ENCODE measurements at regions not wholly inside any gene's neighbourhood (a gene's known extent, or its start where the extent isn't known, plus 50 kb on each side); places are given as distances from the start of the nearest gene placed in this dataset.

GRCh38 chr15:70156671-70157271 is 59.1 kb upstream of the TLE3 start:
- H3K4me3 ChIP-seq (ENCODE audit: low read depth in 1 of 2, low read length in 2 of 2): no peak overlapping the region
- H3K9me3 ChIP-seq (ENCODE audit: control insufficient read depth in 1 of 2, low read length in 2 of 2): no peaks in the 10 kb centered on the region
- peaks cover 14 to 55% of the 10 kb centered on the region in 2 donors for H3K4me1 ChIP-seq (ENCODE audit: control insufficient read depth in 1 of 2, insufficient read depth in 2 of 2, low read length in 2 of 2)
- no peaks in the 10 kb centered on the region for H3K27me3 ChIP-seq (ENCODE audit: low read depth, low read length)
- H3K36me3 ChIP-seq (ENCODE audit: control insufficient read depth in 1 of 2, insufficient read depth in 2 of 2, low read length in 2 of 2): no peaks in the 10 kb centered on the region
- no peak overlapping the region for H3K27ac ChIP-seq (ENCODE audit: low read length)

GRCh38 chr15:70154718-70155347 is 57.1 kb upstream of the TLE3 start:
- Histone ChIP-seq H3K9me3 (ENCODE audit: control insufficient read depth in 1 of 2, low read length in 2 of 2) (no peaks in the 10 kb centered on the region), H3K27me3 (ENCODE audit: low read depth, low read length) (no peaks in the 10 kb centered on the region), H3K4me1 (ENCODE audit: control insufficient read depth in 1 of 2, insufficient read depth in 2 of 2, low read length in 2 of 2) (peaks cover 14 to 42% of the 10 kb centered on the region in 2 donors), H3K36me3 (ENCODE audit: control insufficient read depth in 1 of 2, insufficient read depth in 2 of 2, low read length in 2 of 2) (no peaks in the 10 kb centered on the region), H3K4me3 (ENCODE audit: low read depth in 1 of 2, low read length in 2 of 2) (peak overlapping the region in 1 of 2 donors; percentile 5), H3K27ac (ENCODE audit: low read length) (peak overlapping the region; percentile 36)

GRCh38 chr15:70153921-70154717 is 56.4 kb upstream of the TLE3 start:
- H3K9me3 ChIP-seq (ENCODE audit: control insufficient read depth in 1 of 2, low read length in 2 of 2): no peaks in the 10 kb centered on the region
- peak overlapping the region in 1 of 2 donors; percentile 5 for H3K4me3 ChIP-seq (ENCODE audit: low read depth in 1 of 2, low read length in 2 of 2)
- H3K36me3 ChIP-seq (ENCODE audit: control insufficient read depth in 1 of 2, insufficient read depth in 2 of 2, low read length in 2 of 2): no peaks in the 10 kb centered on the region
- H3K27ac ChIP-seq (ENCODE audit: low read length): peak overlapping the region; percentile 36
- peaks cover 14 to 42% of the 10 kb centered on the region in 2 donors for H3K4me1 ChIP-seq (ENCODE audit: control insufficient read depth in 1 of 2, insufficient read depth in 2 of 2, low read length in 2 of 2)
- H3K27me3 ChIP-seq (ENCODE audit: low read depth, low read length): no peaks in the 10 kb centered on the region

- H3K9me3 ChIP-seq (ENCODE audit: control insufficient read depth in 1 of 2, low read length in 2 of 2): no peaks in the 10 kb centered on the region
- no peaks in the 10 kb centered on the region for H3K27me3 ChIP-seq (ENCODE audit: low read depth, low read length)
- no peaks in the 10 kb centered on the region for H3K36me3 ChIP-seq (ENCODE audit: control insufficient read depth in 1 of 2, insufficient read depth in 2 of 2, low read length in 2 of 2)
- peak overlapping the region; percentile 22 for H3K27ac ChIP-seq (ENCODE audit: low read length)
- H3K4me1 ChIP-seq (ENCODE audit: control insufficient read depth in 1 of 2, insufficient read depth in 2 of 2, low read length in 2 of 2): peaks cover 14 to 41% of the 10 kb centered on the region in 2 donors
- H3K4me3 ChIP-seq (ENCODE audit: low read depth in 1 of 2, low read length in 2 of 2): no peak overlapping the region
Measured at GRCh38 chr15:70152070-70152480, 54.4 kb upstream of the TLE3 start.

- Histone ChIP-seq H3K27me3 (ENCODE audit: low read depth, low read length) (no peaks in the 10 kb centered on the region), H3K36me3 (ENCODE audit: control insufficient read depth in 1 of 2, insufficient read depth in 2 of 2, low read length in 2 of 2) (no peaks in the 10 kb centered on the region), H3K4me1 (ENCODE audit: control insufficient read depth in 1 of 2, insufficient read depth in 2 of 2, low read length in 2 of 2) (peaks cover 14 to 35% of the 10 kb centered on the region in 2 donors), H3K4me3 (ENCODE audit: low read depth in 1 of 2, low read length in 2 of 2) (no peak overlapping the region), H3K9me3 (ENCODE audit: control insufficient read depth in 1 of 2, low read length in 2 of 2) (no peaks in the 10 kb centered on the region), H3K27ac (ENCODE audit: low read length) (peak overlapping the region; percentile 22)
Measured at GRCh38 chr15:70151462-70151861, 53.7 kb upstream of the TLE3 start.

GRCh38 chr15:70151003-70151402 is 53.3 kb upstream of the TLE3 start:
- Histone ChIP-seq H3K9me3 (ENCODE audit: control insufficient read depth in 1 of 2, low read length in 2 of 2) (no peaks in the 10 kb centered on the region), H3K27ac (ENCODE audit: low read length) (no peak overlapping the region), H3K4me1 (ENCODE audit: control insufficient read depth in 1 of 2, insufficient read depth in 2 of 2, low read length in 2 of 2) (peaks cover 14 to 31% of the 10 kb centered on the region in 2 donors), H3K4me3 (ENCODE audit: low read depth in 1 of 2, low read length in 2 of 2) (no peak overlapping the region), H3K27me3 (ENCODE audit: low read depth, low read length) (no peaks in the 10 kb centered on the region), H3K36me3 (ENCODE audit: control insufficient read depth in 1 of 2, insufficient read depth in 2 of 2, low read length in 2 of 2) (no peaks in the 10 kb centered on the region)

- H3K9me3 ChIP-seq (ENCODE audit: control insufficient read depth in 1 of 2, low read length in 2 of 2): no peaks in the 10 kb centered on the region
- no peak overlapping the region for H3K27ac ChIP-seq (ENCODE audit: low read length)
- peaks cover 14 to 24% of the 10 kb centered on the region in 2 donors for H3K4me1 ChIP-seq (ENCODE audit: control insufficient read depth in 1 of 2, insufficient read depth in 2 of 2, low read length in 2 of 2)
- H3K36me3 ChIP-seq (ENCODE audit: control insufficient read depth in 1 of 2, insufficient read depth in 2 of 2, low read length in 2 of 2): no peaks in the 10 kb centered on the region
- no peak overlapping the region for H3K4me3 ChIP-seq (ENCODE audit: low read depth in 1 of 2, low read length in 2 of 2)
- no peaks in the 10 kb centered on the region for H3K27me3 ChIP-seq (ENCODE audit: low read depth, low read length)
Measured at GRCh38 chr15:70150405-70150747, 52.7 kb upstream of the TLE3 start.

GRCh38 chr15:70149667-70150404 is 52.1 kb upstream of the TLE3 start:
- H3K36me3 ChIP-seq (ENCODE audit: control insufficient read depth in 1 of 2, insufficient read depth in 2 of 2, low read length in 2 of 2): no peaks in the 10 kb centered on the region
- H3K27me3 ChIP-seq (ENCODE audit: low read depth, low read length): no peaks in the 10 kb centered on the region
- no peaks in the 10 kb centered on the region for H3K9me3 ChIP-seq (ENCODE audit: control insufficient read depth in 1 of 2, low read length in 2 of 2)
- H3K27ac ChIP-seq (ENCODE audit: low read length): no peak overlapping the region
- H3K4me1 ChIP-seq (ENCODE audit: control insufficient read depth in 1 of 2, insufficient read depth in 2 of 2, low read length in 2 of 2): peaks cover 10 to 19% of the 10 kb centered on the region in 2 donors
- H3K4me3 ChIP-seq (ENCODE audit: low read depth in 1 of 2, low read length in 2 of 2): no peak overlapping the region

- H3K27me3 ChIP-seq (ENCODE audit: low read depth, low read length): no peaks in the 10 kb centered on the region
- no peak overlapping the region for H3K4me3 ChIP-seq (ENCODE audit: low read depth in 1 of 2, low read length in 2 of 2)
- H3K9me3 ChIP-seq (ENCODE audit: control insufficient read depth in 1 of 2, low read length in 2 of 2): no peaks in the 10 kb centered on the region
- H3K27ac ChIP-seq (ENCODE audit: low read length): no peak overlapping the region
- H3K36me3 ChIP-seq (ENCODE audit: control insufficient read depth in 1 of 2, insufficient read depth in 2 of 2, low read length in 2 of 2): no peaks in the 10 kb centered on the region
- H3K4me1 ChIP-seq (ENCODE audit: control insufficient read depth in 1 of 2, insufficient read depth in 2 of 2, low read length in 2 of 2): peaks cover 5% of the 10 kb centered on the region in 2 donors
Measured at GRCh38 chr15:70147778-70148177, 50.1 kb upstream of the TLE3 start.

Measured in muscle layer of duodenum (tissue), 2 donors.